IMR-90 (cell line): ENCODE measurements at regions not wholly inside any gene's neighbourhood (a gene's known extent, or its start where the extent isn't known, plus 50 kb on each side); places are given as distances from the start of the nearest gene placed in this dataset.
A peak's percentile ranks its signal among the peaks of the same experiment; 100 is the strongest.

ENCODE experiments used
- ATAC-seq: fragments of 200-7000 bp; cut with Tn5 transposase; 2 replicates; pipeline ENCODE4 v1.9.1; 2020; ENCODE audit warnings: low read depth, mild to moderate bottlenecking, moderate library complexity
- BruUV-seq: library from RNA; stranded (reverse); fragments of 400-500 nt; replicated peaks from 2 replicates; lab custom pipeline; 2021; lab: Mats Ljungman, UMichigan
- CTCF ChIA-PET: fragments of 300-600 bp; formaldehyde crosslinking; extraction: SDS; loops from one replicate; lab custom pipeline; 2021; ENCODE audit warnings: antibody characterized with exemption; lab: Yijun Ruan, JAX
- POLR2A ChIA-PET: fragments of 300-600 bp; sonication (Branson Sonifier 250); formaldehyde crosslinking; loops from one replicate; lab custom pipeline; 2022; ENCODE audit warnings: antibody characterized with exemption; ENCODE audit not compliant: unreplicated experiment; lab: Charles Lee
- DNase-seq: peaks from one replicate; pipeline ENCODE4 v3.0.0; 2013
- H2AFZ ChIP-seq: replicated peaks from 2 replicates; pipeline ENCODE3; 2013; ENCODE audit warnings: low read length, mild to moderate bottlenecking; ENCODE audit not compliant: poor library complexity
- H2AK5ac ChIP-seq: 2 replicates; pipeline ENCODE4 v1.6.1; 2013; ENCODE audit warnings: low read depth, low read length, inconsistent platforms
- H2AK9ac ChIP-seq: replicated peaks from 2 replicates; pipeline ENCODE3; 2013; ENCODE audit warnings: mild to moderate bottlenecking, low read depth, low read length, moderate library complexity; ENCODE audit not compliant: poor library complexity
- H2BK120ac ChIP-seq: 2 replicates; pipeline ENCODE4 v1.6.1; 2013; ENCODE audit warnings: low read depth, low read length, inconsistent platforms
- H2BK15ac ChIP-seq: 3 replicates; pipeline ENCODE4 v1.6.1; 2013; ENCODE audit warnings: low read depth, low read length, inconsistent platforms
- H2BK20ac ChIP-seq: 2 replicates; pipeline ENCODE4 v1.6.1; 2013; ENCODE audit warnings: low read depth, mild to moderate bottlenecking, inconsistent platforms, low read length, moderate library complexity
- H2BK5ac ChIP-seq: 2 replicates; pipeline ENCODE4 v1.6.1; 2013; ENCODE audit warnings: mild to moderate bottlenecking, low read depth, low read length, inconsistent platforms; ENCODE audit not compliant: poor library complexity, severe bottlenecking
- H3K14ac ChIP-seq: replicated peaks from 2 replicates; pipeline ENCODE4 v1.6.1; 2013; ENCODE audit warnings: low read depth, low read length, inconsistent platforms
- H3K18ac ChIP-seq: 2 replicates; pipeline ENCODE4 v1.6.1; 2013; ENCODE audit warnings: low read depth, low read length, control low read depth
- H3K23ac ChIP-seq: 2 replicates; pipeline ENCODE4 v1.6.1; 2013; ENCODE audit warnings: low read depth, low read length, inconsistent platforms
- H3K27ac ChIP-seq: 2 replicates; pipeline ENCODE4 v1.5.1; 2013; ENCODE audit warnings: mild to moderate bottlenecking, control low read depth, low read length; ENCODE audit not compliant: insufficient read depth
- H3K27me3 ChIP-seq: 2 replicates; pipeline ENCODE4 v1.6.1; 2013; ENCODE audit warnings: low read length; ENCODE audit not compliant: control insufficient read depth, insufficient read depth
- H3K36me3 ChIP-seq: 2 replicates; pipeline ENCODE4 v1.6.1; 2013; ENCODE audit warnings: low read length, mixed read lengths; ENCODE audit not compliant: control insufficient read depth, insufficient read depth
- H3K4ac ChIP-seq: 2 replicates; pipeline ENCODE4 v1.6.1; 2013; ENCODE audit warnings: low read depth, low read length, inconsistent platforms
- H3K4me1 ChIP-seq: 2 replicates; pipeline ENCODE4 v1.6.1; 2013; ENCODE audit warnings: low read length, mixed read lengths; ENCODE audit not compliant: control insufficient read depth, insufficient read depth
- H3K4me2 ChIP-seq: 2 replicates; pipeline ENCODE4 v1.6.1; 2013; ENCODE audit warnings: low read depth, mild to moderate bottlenecking, control low read depth, low read length, moderate library complexity
- H3K4me3 ChIP-seq: 2 replicates; pipeline ENCODE4 v1.5.1; 2013; ENCODE audit warnings: low read depth, mild to moderate bottlenecking, control low read depth, low read length, moderate library complexity; ENCODE audit not compliant: insufficient read depth
- H3K56ac ChIP-seq: 2 replicates; pipeline ENCODE4 v1.6.1; 2013; ENCODE audit warnings: low read length, inconsistent platforms; ENCODE audit not compliant: insufficient read depth; ENCODE audit errors: extremely low read depth
- H3K79me1 ChIP-seq, 2 experiments: 2 replicates each; pipeline ENCODE4 v1.6.1; 2013; ENCODE audit warnings: low read length in 2 of 2, inconsistent platforms in 1 of 2, low read depth in 1 of 2
- H3K9ac ChIP-seq: 2 replicates; pipeline ENCODE4 v1.6.1; 2013; ENCODE audit warnings: low read depth, low read length, control low read depth
- H3K9me1 ChIP-seq: 2 replicates; pipeline ENCODE4 v1.6.1; 2013; ENCODE audit warnings: low read length, inconsistent platforms; ENCODE audit not compliant: insufficient read depth
- H3K9me3 ChIP-seq: 2 replicates; pipeline ENCODE4 v1.6.1; 2013; ENCODE audit warnings: low read length; ENCODE audit not compliant: control insufficient read depth, insufficient read depth
- H4K20me1 ChIP-seq: 2 replicates; pipeline ENCODE4 v1.6.1; 2013; ENCODE audit warnings: low read length, inconsistent platforms; ENCODE audit not compliant: insufficient read depth
- H4K5ac ChIP-seq: 2 replicates; pipeline ENCODE4 v1.6.1; 2013; ENCODE audit warnings: mild to moderate bottlenecking, low read depth, low read length, control low read depth
- H4K8ac ChIP-seq, 2 experiments: 2 replicates each; pipeline ENCODE4 v1.6.1; 2013; ENCODE audit warnings: low read depth in 2 of 2, low read length in 2 of 2, control low read depth in 1 of 2, inconsistent platforms in 1 of 2
- H4K91ac ChIP-seq: 2 replicates; pipeline ENCODE4 v1.6.1; 2013; ENCODE audit warnings: low read depth, low read length, inconsistent platforms; ENCODE audit not compliant: insufficient read depth
- ELK1 ChIP-seq: fragments of 150-350 bp; IDR thresholded peaks from 2 replicates; pipeline ENCODE4 v1.6.1; 2016; ENCODE audit warnings: low read depth, mild to moderate bottlenecking, low read length, moderate library complexity, borderline replicate concordance
- MXI1 ChIP-seq: IDR thresholded peaks from 2 replicates; pipeline ENCODE4 v1.6.1; 2012; ENCODE audit warnings: low read depth, mild to moderate bottlenecking, low read length, moderate library complexity, borderline replicate concordance
- WGBS, 2 experiments: methylation state at CpG; one replicate each; pipeline versions ENCODE4 v1.1.5 to v1.1.7; 2013; ENCODE audit warnings: missing lambda C conversion rate in 2 of 2; ENCODE audit not compliant: insufficient read length in 1 of 2; ENCODE audit errors: extremely low coverage in 2 of 2; 5-methylcytosine and 5-hydroxymethylcytosine counted together
- dilution Hi-C: fragments of 300-500 bp; cut with HindIII; formaldehyde crosslinking; loops from one replicate; pipeline ENCODE4 v1.14.3; 2018; ENCODE audit warnings: low sequenced_read_pairs; ENCODE audit not compliant: unreplicated experiment
- in situ Hi-C: fragments of 300-500 bp; cut with MboI; formaldehyde crosslinking; loops from 3 replicates; pipeline ENCODE4 v1.14.3; 2019; ENCODE audit warnings: low sequenced_read_pairs, inconsistent platforms, mixed read lengths
- intact Hi-C: fragments of 100-400 bp; cut with micrococcal nuclease; formaldehyde crosslinking; loops from 2 replicates; pipeline ENCODE4 v1.10.0; 2022

GRCh38 chr2:215517391-215517790 is 81.5 kb upstream of the FN1 start:
- H3K27me3 ChIP-seq, result no peaks in the 10 kb centered on the region
- no peak overlapping the region for H4K91ac ChIP-seq
- H2BK15ac ChIP-seq, result no peak overlapping the region; the same call in 2 of the 3 replicates
- no peaks in the 10 kb centered on the region for H3K36me3 ChIP-seq
- no peak overlapping the region for H3K4me3 ChIP-seq
- H2BK20ac ChIP-seq, result no peak overlapping the region
- POLR2A ChIA-PET, result no interaction called here
- no peak overlapping the region for H4K5ac ChIP-seq
- no peak overlapping the region for H2BK5ac ChIP-seq
- no peak overlapping the region for H3K27ac ChIP-seq
- no peak for ATAC-seq
- no peak overlapping the region for H2BK120ac ChIP-seq
- dilution Hi-C loops, result no loop called here
- peak overlapping the region; percentile 29; the same call in 1 of the 2 replicates for H3K14ac ChIP-seq
- H3K4me2 ChIP-seq, result no peak overlapping the region
- CTCF ChIA-PET, result no interaction called here
- TF ChIP-seq MXI1, result no peak
- TF ChIP-seq ELK1, result no peak
- WGBS, 2 experiments, result no CpG with 5 or more reads among the region's 2 CpGs
- H3K4me1 ChIP-seq, result no peaks in the 10 kb centered on the region
- peak overlapping the region; percentile 37; the same call in 1 of the 2 replicates for H2AK5ac ChIP-seq
- H3K9me3 ChIP-seq, result no peaks in the 10 kb centered on the region
- no peak for DNase-seq
- peak overlapping the region; percentile 54 for H2AFZ ChIP-seq
- no peak overlapping the region for H2AK9ac ChIP-seq
- H3K9ac ChIP-seq, result no peak overlapping the region
- no peak overlapping the region for H3K23ac ChIP-seq
- in situ Hi-C loops, result no loop called here
- H3K56ac ChIP-seq, result no peak overlapping the region
- H3K79me1 ChIP-seq, result no peaks in the 10 kb centered on the region
- intact Hi-C loops, result no loop called here
- H4K8ac ChIP-seq, result no peak overlapping the region
- no peak overlapping the region for H3K18ac ChIP-seq
- H3K9me1 ChIP-seq, result peaks cover 6% of the 10 kb centered on the region; the same call in 1 of the 2 replicates
- H4K20me1 ChIP-seq, result no peaks in the 10 kb centered on the region
- no peak overlapping the region for H3K4ac ChIP-seq
- no TSS peak for BruUV-seq
